Activated B cell treated with CpG ODN at 0.5 μM for 24 hours (primary cell): ENCODE measurements at regions not wholly inside any gene's neighbourhood (a gene's known extent, or its start where the extent isn't known, plus 50 kb on each side); places are given as distances from the start of the nearest gene placed in this dataset.

Experiments used
- ATAC-seq: fragments of 200-7000 bp; cut with Tn5 transposase; one replicate; pipeline ENCODE4 v1.10.0; 2021; ENCODE audit warnings: low read depth, mild to moderate bottlenecking, moderate library complexity
- CTCF ChIA-PET: fragments of 350-600 bp; sonication (Branson Sonifier 250); formaldehyde crosslinking; loops from one replicate; lab custom pipeline; 2021; ENCODE audit warnings: antibody characterized with exemption; lab: Charles Lee
- POLR2A ChIA-PET: fragments of 350-600 bp; sonication (Branson Sonifier 250); formaldehyde crosslinking; loops from one replicate; lab custom pipeline; 2021; ENCODE audit warnings: antibody characterized with exemption; lab: Charles Lee
- DNase-seq: peaks from one replicate; pipeline ENCODE4 v3.0.0; 2022
- H3K27ac Mint-ChIP-seq: one replicate; pipeline ENCODE4 v1.8.0; 2020; ENCODE audit warnings: mixed read lengths
- H3K27me3 Mint-ChIP-seq: one replicate; pipeline ENCODE4 v1.8.0; 2021; ENCODE audit warnings: mixed read lengths
- H3K36me3 Mint-ChIP-seq: one replicate; pipeline ENCODE4 v1.8.0; 2021; ENCODE audit warnings: low read depth, mixed read lengths
- H3K4me1 Mint-ChIP-seq: one replicate; pipeline ENCODE4 v1.8.0; 2021; ENCODE audit warnings: mixed read lengths
- H3K4me3 Mint-ChIP-seq: one replicate; pipeline ENCODE4 v1.8.0; 2020; ENCODE audit warnings: mild to moderate bottlenecking, mixed read lengths
- H3K9me3 Mint-ChIP-seq: one replicate; pipeline ENCODE4 v1.8.0; 2020; ENCODE audit warnings: mixed read lengths
- CTCF ChIP-seq: fragments of 200-600 bp; IDR thresholded peaks from one replicate; pipeline ENCODE4 v1.8.0; 2022; ENCODE audit warnings: antibody characterized with exemption, mild to moderate bottlenecking
- intact Hi-C: fragments of 100-400 bp; cut with micrococcal nuclease; formaldehyde crosslinking; loops from one replicate; pipeline ENCODE4 v1.15.1; 2024

- no peaks in the 10 kb centered on the region for H3K36me3 Mint-ChIP-seq
Observed at GRCh38 chr20:51886341-51886740, 84.0 kb upstream of the SALL4 start.

GRCh38 chr20:51884561-51884960 is 82.2 kb upstream of the SALL4 start:
- Mint-ChIP-seq H3K4me1 (no peaks in the 10 kb centered on the region), H3K9me3 (no peaks in the 10 kb centered on the region), H3K27ac (no peak overlapping the region), H3K36me3 (no peaks in the 10 kb centered on the region), H3K4me3 (no peak overlapping the region), H3K27me3 (peaks cover 2% of the 10 kb centered on the region)
- no peak for ATAC-seq
- DNase-seq, result no peak
- no peak for TF ChIP-seq CTCF
- ChIA-PET CTCF (no interaction called here), POLR2A (no interaction called here)
- intact Hi-C loops, result no loop called here

More at GRCh38 chr20:51886341-51886740, 84.0 kb upstream of the SALL4 start:
- ATAC-seq, result no peak
- Mint-ChIP-seq H3K27me3 (peaks cover 4% of the 10 kb centered on the region), H3K27ac (no peak overlapping the region), H3K9me3 (no peaks in the 10 kb centered on the region), H3K4me1 (no peaks in the 10 kb centered on the region), H3K4me3 (no peak overlapping the region)
- ChIA-PET POLR2A (no interaction called here), CTCF (no interaction called here)
- no peak for TF ChIP-seq CTCF
- DNase-seq, result no peak
- intact Hi-C loops, result no loop called here

- ChIA-PET CTCF (no interaction called here), POLR2A (no interaction called here)
- no peaks in the 10 kb centered on the region for H3K4me1 Mint-ChIP-seq
- intact Hi-C loops, result no loop called here
- H3K9me3 Mint-ChIP-seq, result no peaks in the 10 kb centered on the region
- DNase-seq (no peak), ATAC-seq (no peak)
- no peak for TF ChIP-seq CTCF
- H3K27ac Mint-ChIP-seq, result no peak overlapping the region
- H3K36me3 Mint-ChIP-seq, result no peaks in the 10 kb centered on the region
- H3K27me3 Mint-ChIP-seq, result peaks cover 2% of the 10 kb centered on the region
- no peak overlapping the region for H3K4me3 Mint-ChIP-seq
Observed at GRCh38 chr20:51880188-51880587, 77.9 kb upstream of the SALL4 start.

GRCh38 chr20:51876313-51876940 is 74.1 kb upstream of the SALL4 start:
- no peak for TF ChIP-seq CTCF
- intact Hi-C loops, result no loop called here
- Mint-ChIP-seq H3K27ac (no peak overlapping the region), H3K9me3 (no peaks in the 10 kb centered on the region), H3K4me1 (no peaks in the 10 kb centered on the region), H3K4me3 (no peak overlapping the region), H3K27me3 (no peaks in the 10 kb centered on the region), H3K36me3 (no peaks in the 10 kb centered on the region)
- ATAC-seq (no peak), DNase-seq (no peak)
- ChIA-PET POLR2A (no interaction called here), CTCF (no interaction called here)

- Mint-ChIP-seq H3K4me1 (no peaks in the 10 kb centered on the region), H3K36me3 (no peaks in the 10 kb centered on the region), H3K27ac (no peak overlapping the region), H3K9me3 (no peaks in the 10 kb centered on the region), H3K4me3 (no peak overlapping the region), H3K27me3 (no peaks in the 10 kb centered on the region)
- POLR2A ChIA-PET, result no interaction called here
- CTCF ChIA-PET, result no interaction called here
- intact Hi-C loops, result no loop called here
- DNase-seq (no peak), ATAC-seq (no peak)
- TF ChIP-seq CTCF, result no peak
Observed at GRCh38 chr20:51873652-51874051, 71.3 kb upstream of the SALL4 start.
